Esophagus squamous epithelium (tissue), 4 donors: ENCODE measurements at regions not wholly inside any gene's neighbourhood (a gene's known extent, or its start where the extent isn't known, plus 50 kb on each side); places are given as distances from the start of the nearest gene placed in this dataset.

ENCODE experiments used
- CTCF ChIP-seq, 6 experiments: fragments of 450-650 bp in 4 of 6; fragments of 200-600 bp in 2 of 6; sonication (generic) in 2 of 6; IDR thresholded peaks; one replicate each; pipeline ENCODE4 v1.5.1; 2016 to 2019; ENCODE audit warnings: antibody characterized with exemption in 6 of 6, mild to moderate bottlenecking in 4 of 6, moderate library complexity in 4 of 6
- POLR2A ChIP-seq, 4 donors: fragments of 450-650 bp; IDR thresholded peaks; one replicate each; pipeline ENCODE4 v1.6.1; 2017; ENCODE audit warnings: antibody characterized with exemption in 4 of 4, mild to moderate bottlenecking in 4 of 4, moderate library complexity in 3 of 4

DNA sequence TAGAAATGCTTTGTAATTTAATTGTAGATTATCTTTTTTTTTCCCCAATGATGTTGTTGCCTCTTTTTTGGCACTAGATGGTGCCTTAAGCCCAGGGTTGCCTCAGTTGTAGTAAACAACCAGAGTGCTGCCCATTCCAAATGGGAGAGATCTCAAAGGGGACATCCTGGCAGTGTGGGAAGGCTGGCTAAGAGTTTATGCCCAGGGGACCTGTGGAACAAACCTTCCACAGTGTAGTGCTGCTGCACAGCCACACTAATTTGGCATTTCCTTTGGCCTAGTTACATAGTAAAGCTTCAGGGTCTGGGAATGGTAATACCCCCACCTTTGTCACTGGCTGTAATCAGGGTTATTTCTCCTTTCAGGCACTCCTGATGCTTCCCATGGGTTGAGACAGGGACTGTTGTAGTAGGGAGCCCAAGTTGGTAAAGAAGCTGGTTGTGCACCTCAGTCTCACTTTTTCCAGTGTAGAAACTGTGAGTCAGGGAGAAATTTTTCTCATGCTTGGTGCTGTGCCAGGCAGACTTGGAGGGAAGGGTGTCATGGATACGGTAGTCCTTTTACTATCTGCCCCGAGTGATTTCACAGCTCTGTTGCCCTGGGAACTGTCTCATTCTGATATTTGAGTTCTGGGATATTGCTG, 177.8 kb upstream of the ECI2 start:
- TF ChIP-seq CTCF (IDR thresholded peaks at IDR 0.05) (peak in 4 of 6 experiments; percentile 7 to 70 (median 38)), POLR2A (IDR thresholded peaks at IDR 0.05) (no peak)
